T-helper 2 cell (primary cell): ENCODE measurements at regions not wholly inside any gene's neighbourhood (a gene's known extent, or its start where the extent isn't known, plus 50 kb on each side); places are given as distances from the start of the nearest gene placed in this dataset.

Experiments
- DNase-seq, 5 experiments: peaks; one replicate each; pipeline versions ENCODE4 v3.0.0 to v3.0.0-alpha.2; 2012 to 2022

DNA sequence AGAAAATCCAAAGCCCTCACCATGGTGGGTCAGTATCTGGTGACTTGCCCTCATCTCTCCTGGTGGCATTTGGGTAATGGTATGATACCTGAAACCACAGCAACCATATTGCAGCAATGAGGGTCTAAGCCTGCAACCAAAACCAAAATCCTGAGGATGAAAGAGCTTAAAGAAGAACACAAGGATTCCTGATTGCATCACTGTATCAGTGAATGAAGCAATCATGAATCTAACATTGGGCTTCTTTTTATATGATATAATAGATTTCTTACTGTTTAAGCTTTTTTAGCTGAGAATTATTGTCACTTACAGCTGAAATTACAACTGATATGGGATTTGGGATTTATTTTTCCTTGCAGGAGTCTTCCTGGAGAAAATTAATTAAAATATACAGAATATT lies 269.9 kb downstream of the MEF2C start:
- DNase-seq, result no peak

DNA sequence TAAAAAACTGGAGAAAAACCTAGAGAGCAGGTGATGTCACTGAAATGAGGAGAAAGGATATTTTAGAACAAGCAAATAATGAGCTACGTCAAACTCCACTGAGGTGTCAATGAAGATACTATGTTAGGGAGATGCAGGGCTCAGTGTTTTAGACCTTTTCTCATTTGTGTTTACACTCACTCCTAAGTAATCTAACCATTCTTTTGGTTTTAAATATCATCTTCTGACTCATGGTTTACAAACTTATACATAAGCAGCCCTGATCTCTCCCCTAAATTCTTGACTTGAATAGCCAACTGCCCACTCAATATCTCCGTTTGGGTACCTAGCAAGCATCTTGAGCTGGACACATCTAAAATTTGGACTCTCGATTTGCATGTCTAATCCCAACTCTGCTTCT lies 272.4 kb downstream of the MEF2C start:
- no peak for DNase-seq

DNA sequence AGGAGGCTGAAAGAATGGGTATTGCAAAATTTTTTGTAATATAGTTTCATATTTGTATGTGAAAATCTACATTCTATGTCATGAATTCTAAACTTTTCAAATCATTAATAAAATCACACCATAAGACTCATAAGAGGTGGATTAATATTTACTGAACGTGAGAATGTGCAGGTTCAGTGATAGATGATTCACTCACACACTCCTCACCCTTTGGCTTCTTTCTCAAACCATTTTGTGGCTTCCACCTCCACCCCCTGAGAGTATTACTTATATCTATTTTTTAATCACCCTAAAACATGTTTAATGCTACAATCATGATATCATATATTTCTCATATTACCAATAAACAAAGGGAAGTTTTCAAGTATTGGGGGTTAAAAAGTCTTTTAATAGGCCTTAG lies 275.5 kb downstream of the MEF2C start:
- DNase-seq, result no peak

DNA sequence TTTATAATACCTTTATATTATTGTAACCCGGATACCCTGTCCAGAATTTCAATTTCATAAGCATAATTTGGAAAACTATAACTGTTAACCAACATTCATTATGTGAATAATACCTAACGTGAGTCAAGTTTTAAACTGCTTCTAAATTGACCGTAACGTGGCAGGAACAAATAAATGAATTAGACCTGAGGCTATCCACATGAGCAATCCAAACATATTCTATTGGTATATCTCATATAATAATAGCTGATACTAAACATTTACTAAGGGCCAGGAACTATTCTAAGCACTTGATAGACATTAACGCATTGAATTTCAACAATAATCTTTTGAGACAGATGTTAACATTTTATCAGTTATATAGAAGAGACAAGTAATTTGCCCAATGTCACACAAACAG lies 276.4 kb downstream of the MEF2C start:
- DNase-seq, result no peak

DNA sequence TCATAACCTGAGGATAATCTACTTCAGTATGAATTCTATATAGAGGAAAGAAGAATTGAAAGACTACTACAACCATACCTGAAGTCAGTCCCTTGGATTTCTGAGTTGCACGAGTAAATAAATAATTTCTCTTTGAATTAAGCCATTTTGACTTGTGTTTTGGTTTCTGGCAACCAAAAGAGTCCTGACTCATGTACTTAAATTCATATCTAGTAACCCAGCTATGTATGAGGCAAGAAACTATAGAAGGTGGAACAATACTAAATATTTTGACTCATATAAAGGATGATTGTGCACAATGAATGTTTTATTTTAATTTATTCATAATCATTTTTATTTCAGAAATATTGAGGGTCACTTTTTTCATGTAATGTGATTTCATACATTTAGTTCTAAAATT lies 276.8 kb downstream of the MEF2C start:
- no peak for DNase-seq

DNA sequence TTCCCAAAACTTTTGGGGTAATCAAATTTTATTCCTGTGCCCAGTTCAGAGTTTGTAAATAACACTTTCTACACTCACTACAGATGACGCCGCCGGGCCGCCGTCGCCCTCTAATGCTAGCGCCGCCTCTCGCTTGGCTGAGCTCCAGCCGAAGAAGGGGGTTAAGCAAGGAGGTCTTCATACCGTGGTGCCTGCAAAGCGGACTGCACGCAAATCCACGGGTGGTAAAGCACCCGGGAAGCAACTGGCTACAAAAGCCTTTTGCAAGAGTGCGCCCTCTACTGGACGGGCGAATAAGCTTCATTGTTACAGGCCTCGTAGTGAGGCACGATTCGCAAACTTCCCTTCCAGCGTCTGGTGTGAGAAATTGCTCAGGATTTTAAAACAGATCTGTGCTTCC lies 280.4 kb downstream of the MEF2C start:
- DNase-seq, result peak in 1 of 5 experiments; percentile 34

DNA sequence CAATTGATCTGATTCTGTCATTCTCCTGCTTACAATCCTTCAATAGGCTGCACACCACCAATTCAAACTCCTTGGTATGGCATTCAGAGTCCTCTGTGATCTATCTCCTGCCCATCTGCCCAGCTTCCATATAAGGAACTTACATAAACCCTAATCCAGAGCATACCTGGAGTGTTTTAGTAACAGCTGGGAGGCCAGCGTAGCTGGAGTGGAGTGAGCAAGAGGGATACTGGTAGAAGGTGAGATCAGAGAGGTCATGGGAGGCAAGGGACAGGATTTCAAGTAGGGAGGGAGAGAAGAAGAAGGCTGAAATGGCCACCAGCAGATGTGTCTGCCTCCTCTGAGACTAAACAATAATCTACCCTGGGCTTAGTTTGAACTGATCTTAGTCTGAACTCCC lies 288.5 kb downstream of the MEF2C start:
- DNase-seq, result no peak

DNA sequence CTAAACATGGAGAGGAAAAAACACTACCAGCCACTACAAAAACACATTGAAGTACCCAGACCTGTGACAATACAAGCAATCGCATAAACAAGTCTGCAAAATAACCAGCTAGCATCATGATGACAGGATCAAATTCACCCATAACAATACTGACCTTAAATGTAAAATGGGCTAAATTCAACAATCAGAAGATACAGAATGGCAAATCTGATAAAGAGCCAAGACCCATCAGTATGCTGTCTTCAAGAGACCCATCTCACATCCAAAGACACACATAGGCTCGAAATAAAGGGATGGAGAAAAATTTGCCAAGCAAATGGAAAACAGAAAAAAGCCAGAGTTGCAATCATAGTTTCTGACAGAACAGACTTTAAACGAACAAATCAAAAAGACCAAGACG lies 294.4 kb downstream of the MEF2C start:
- DNase-seq, result no peak

DNA sequence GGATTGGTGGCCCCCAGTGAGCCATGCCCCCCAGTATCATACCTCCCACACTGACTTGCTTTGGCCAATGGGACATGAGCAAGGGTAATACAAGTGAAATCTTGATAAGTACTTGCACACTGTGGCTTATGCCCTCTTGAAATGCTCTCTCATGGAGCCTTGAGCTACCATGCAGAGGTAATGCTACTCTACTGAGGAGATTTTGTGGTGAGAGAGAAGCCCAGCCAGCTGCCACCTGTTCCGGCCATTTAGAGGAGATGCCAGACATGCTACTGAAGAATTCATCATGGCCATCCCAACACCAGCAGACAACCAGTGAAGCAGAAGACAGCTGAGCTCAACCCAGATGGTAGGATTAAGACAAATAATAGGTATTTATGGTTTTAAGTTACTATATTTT lies 299.5 kb downstream of the MEF2C start:
- DNase-seq, result no peak

DNA sequence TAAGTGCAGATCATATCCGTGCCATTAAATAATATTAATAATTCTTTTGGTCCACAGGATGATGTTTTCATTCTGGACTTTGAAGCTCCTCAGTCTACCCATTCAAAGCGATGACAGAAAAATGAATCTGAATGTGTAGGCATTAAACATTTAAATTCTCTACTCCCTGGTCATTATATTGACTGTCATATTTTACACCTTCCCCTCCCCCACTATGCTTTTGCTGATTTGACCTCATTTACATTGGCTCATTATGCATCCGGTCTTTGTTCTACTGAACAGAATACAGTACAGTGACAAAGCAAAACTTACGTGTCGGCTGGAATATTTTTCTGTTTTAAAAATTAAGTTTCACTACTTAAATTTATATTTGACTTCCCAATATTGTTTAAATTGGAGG lies 289.7 kb upstream of the TMEM161B start:
- no peak for DNase-seq

DNA sequence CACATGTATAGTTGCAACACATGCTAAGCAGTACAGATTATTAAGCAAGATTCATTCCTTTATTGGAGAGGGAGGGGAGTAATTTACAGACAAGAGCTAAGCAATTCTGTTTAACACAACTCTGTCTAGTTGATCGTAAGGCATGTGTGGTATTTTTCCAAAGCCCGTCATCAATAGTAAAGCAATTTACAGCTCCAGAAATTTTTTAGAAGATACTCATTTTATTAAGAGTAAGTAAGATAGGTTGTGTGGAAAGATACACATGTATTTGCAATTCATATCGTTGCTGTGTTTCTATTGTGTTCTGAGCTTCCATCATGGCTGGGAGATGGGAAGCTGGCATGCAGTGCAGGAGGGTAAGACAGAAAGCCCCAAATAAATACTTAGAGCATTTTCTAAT lies 289.2 kb upstream of the TMEM161B start:
- no peak for DNase-seq

DNA sequence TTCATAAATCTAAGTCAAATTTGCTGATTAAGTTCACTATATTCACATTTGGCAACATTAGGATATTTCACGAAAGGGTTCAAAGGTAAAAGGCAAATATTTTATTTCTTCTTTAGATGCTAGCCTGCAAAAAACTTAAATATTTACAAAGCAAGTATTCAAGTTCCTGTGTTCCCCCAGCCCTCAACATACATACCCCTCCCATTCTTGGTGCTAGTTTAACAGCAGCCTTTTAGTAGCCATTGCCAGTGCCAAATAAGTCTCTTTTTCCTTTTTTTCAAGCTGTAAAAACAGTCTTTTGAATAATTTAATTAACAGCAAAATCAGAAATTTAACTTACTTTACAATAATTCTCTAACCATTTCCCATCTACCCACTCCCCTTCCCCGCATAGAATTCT lies 288.5 kb upstream of the TMEM161B start:
- DNase-seq, result no peak

DNA sequence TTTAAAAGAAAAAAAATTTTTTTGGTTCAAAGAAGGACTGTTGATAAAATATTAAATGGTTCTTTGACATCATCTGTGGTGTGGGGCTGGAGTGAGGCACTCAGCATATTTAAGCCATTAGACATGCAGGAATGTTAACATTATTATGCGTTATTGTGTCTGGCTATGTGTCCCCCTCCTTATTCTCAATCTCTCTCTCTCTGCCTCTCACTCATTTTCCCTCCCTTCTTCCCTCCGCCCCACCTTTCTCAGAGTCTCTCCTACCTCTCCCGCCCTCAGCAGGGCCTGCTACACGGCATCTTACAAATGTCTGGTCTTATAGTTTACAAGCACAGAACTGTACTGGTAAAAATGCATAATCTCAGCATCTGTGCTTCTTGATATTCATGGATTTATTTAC lies 287.8 kb upstream of the TMEM161B start:
- DNase-seq, result no peak

DNA sequence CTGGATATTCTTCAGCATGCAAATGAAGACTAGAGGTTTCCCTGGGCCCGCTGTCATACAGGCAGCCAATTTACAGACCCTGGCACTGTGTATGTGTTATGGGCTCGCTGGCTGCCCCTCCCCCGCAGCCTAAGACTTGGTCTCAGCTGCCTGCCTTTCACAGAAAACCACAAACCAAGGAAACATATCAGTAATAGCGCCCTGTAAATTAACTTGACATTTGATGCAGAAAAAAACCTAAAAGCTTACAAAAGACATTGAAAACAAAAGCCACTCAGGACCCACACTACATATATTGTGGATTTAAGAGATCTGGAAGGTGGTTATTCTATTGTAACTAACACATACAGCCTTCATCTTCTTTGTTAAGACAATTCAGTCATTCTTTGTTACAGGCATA lies 287.0 kb upstream of the TMEM161B start:
- peak in 1 of 5 experiments; percentile 8 for DNase-seq

DNA sequence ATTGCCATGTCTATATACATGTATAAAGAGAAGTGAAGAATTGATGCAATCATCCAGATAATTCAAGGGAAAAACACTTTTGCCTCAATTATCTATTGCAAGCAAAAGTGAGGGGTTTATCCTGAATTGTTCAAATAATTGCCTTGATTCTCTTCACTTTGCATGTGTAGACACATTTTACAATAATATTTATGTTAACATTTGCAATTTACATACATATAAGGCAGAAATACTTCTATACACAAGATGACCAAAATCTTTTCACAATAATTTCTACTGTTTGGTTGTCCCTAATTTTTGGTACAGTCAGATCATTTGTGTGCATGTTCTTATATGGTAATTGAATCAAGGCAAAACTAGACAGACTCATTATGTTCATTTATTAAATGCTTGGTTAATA lies 285.3 kb upstream of the TMEM161B start:
- DNase-seq, result no peak

DNA sequence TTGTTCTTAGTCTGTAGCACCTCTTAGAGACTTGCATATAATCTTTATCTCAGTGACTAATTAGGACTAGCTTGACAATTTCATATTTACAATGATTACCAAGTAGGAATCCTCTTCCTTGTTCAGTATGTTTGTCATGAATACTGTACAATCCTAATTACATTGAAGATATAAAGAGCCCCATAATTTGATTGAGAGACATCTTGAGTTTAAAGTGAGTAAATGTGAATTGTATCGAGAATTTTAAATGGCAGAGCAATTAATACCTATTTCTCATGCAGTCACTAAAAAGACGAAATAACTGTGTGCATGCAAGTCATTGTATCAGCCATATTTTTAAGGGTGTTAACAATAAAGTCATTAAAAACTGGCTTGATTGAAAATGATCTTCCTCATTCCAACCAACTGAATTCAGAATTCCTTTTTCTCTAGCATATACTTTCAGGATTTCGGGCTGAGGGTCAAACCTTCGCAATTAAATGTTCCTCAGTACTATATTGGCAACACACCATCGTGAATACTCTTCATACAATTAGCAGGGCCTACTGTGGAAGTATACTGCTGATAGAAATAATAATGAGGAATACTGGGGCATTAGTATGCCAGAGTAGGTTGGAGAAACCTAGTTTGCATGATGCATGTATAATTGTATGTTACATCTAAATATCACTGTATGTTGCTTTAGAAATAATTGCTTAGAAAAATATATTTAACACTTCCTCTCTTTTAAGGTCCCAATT lies 284.7 kb upstream of the TMEM161B start:
- no peak for DNase-seq

DNA sequence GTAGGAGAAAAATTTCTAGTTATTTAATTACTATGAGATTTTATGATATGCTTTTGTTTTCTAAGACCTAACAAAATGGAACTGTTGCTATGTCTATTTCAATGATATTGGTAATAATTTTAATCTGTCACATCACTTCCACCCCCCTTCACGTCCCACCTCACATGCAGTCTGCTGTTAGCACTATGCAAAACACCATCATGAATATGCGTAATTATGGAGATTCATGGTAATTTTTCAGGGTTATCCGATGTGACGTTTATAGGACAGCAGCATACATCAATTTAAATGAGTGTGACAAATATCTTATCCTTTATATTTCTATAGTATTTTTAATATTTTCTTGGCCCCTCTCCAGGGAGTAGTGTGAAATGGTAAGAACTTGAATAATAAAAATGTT lies 283.8 kb upstream of the TMEM161B start:
- DNase-seq, result no peak

DNA sequence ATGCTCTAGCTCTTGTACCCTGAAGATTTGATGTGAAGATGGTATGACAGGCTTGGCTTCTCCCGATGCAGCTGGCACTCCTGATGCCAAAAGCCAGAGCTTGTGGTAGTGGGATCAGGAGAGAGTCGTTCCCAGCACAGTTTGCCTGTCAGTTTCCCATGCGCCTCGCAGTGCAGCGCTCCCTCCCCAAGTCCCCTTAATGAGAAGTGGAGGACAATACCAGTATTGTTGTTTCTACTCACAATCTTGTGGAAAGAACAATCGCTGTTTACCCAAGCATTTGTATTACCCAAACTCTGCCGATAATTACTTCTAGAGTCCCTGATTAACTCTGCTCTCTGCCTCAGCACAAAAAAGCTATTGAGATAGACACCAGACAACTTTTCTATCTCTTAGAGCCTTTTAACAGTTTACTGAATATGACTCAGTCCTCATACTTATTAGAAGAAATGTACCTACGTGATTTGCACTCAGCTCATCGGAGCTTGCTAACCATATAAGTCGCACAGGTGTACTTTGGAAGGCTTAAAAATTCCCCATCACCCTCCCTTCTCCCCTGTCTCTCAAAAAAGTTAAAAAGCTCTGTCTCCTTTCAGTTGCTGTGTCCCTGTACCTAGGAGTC lies 283.2 kb upstream of the TMEM161B start:
- DNase-seq, result no peak

DNA sequence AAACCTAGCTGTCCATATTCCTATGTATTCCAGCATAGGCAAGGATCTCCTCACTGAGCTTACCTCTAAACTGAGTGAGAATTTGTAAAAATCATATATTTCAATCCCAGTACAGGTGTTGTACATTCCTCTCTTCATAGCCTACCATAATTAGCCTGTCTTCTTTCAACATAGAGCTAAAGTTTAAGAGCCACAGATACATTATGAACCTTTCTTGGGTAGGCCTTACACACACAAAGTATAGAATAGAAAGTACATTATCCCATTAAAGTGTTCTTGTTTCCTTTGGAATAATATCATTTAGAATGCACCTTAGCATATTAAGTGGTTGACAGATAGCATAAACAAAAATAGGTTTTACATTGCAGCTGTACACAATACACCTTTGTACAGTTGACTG lies 282.1 kb upstream of the TMEM161B start:
- DNase-seq, result no peak

DNA sequence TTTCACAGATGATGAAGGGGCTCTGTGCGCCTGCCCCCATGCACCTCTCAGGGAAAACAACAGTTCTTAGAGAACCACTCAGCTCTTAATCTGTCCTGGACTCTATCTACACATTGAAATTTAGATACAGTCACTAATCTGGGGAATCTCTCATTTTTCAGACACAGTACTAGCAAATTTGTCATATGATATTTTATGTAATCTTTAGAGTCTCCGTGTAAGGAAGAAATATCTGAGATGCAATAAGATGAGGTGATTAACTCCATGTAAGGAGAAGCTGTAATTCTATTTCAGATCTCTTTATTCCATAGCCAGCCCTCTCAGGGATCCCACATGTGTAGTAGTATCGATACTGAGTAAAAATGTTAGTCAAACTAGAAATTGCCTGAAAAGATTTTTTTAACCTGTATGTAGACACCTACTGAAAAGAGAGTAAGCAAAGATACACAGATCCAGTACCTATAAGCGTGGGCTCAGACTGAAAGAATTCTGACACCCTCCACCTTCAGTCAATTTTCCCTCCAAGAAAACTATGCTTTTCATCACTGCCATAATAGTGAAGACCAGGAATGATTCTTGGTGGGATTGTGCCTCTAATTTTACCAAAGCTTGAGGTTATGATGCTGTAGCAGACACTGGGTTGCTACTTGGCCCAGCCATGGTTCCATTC lies 279.6 kb upstream of the TMEM161B start:
- DNase-seq, result no peak

DNA sequence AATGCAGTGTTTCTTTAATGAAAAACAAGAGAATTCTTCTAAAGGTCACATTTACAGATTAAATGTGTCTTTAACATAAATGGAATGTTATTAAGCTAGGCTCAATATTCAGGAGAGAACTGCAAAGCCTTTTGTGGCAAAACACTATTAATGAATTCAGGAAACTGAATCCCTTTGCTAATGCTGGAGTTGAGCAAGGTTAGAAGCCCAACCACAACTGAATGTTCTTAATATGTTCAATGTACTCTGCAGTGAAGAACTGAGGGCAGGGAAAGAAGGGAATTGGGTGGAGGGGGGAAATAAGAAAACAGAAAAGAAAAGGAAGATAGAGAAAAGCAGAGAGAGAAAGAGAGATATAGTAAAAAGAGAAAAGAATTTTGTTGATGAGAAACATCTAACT lies 276.7 kb upstream of the TMEM161B start:
- DNase-seq, result no peak

DNA sequence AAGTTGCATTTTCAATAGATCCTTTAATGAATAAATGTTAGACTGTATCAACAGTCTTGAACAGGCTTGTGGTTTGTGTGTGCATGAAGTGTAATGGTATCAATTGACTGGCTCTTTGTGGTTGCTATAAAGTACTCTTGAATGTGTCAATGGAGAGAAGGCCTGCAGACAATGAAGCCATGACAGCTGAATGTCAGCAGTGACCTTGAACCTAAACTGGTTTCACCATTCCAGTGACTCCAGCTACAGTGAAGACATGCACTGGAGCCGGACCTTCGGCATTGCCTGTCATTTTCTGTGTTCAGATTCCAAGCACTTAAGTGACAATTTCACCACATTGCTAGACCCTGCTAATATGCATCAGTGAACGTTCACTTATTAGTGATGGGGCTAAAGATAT lies 276.0 kb upstream of the TMEM161B start:
- no peak for DNase-seq

DNA sequence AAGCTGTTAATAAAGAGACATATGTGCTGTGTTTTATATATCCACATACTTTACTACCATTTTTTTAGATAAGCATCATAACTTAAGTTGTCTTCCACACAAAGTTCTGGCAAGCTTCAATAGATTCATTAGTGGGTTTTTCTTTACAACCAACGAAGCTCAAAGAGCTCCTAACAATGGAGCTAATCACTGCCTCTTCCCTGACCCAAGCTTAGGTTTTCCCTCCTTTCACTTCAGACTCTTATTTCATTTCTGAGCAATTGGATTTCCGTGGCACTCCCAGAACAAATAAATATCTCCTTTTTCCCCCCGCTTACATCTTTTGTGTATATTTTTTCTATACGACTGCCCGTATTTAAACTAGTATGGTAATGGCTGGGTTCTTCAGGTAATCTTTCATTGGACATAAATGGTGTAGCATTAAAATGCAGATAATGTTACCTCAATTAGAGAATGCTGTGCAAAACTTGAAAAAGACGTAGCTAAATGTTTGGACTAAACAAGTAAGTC lies 275.5 kb upstream of the TMEM161B start:
- no peak for DNase-seq

DNA sequence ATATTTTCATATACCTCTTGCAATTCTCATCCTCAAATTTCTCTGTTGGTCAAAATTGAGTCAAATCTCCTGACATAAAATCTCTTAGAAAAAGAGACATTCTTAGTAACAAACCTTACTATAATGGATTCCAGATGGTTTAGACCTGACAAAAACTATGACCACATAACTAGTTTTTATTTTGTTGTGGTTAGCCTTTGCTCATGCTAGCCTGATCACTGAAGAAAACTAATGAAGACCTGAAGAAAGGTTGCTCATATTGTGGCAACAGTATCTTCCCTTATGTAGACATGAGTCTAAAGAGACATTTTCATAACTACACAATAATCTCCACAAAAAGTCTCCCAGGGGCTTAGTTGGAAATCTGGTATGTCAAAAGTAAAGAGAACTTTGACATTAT lies 274.1 kb upstream of the TMEM161B start:
- DNase-seq, result no peak
